ENCODE measurements at regions not wholly inside any gene's neighbourhood (a gene's known extent, or its start where the extent isn't known, plus 50 kb on each side); places are given as distances from the start of the nearest gene placed in this dataset.
"Not testable (repeated sequence)": the region's sequence is repeated elsewhere in the genome, so short reads cannot be mapped to it uniquely, and the experiment has no call there.

DNA sequence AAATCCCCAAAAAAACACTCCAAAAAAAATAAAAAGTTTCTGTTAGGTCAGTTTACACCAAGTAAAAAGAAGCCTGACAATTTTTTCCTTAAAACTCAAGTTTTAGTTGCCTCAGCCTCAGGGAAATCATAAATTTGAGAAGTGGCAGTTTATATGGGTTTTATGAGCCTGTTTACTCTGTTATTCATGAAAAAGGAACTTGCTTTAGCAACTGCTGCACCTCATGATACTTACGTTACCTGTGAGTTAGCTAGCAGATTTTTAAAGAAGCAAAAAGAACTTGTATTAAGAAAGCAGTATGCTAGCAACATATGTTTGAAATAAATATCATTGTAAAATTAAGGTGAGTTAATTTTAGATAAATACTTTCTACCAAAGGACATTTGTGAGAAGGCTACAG lies 1264.5 kb upstream of the PHF14 start:
- Mint-ChIP-seq H3K9me3 (peaks cover 3% of the 10 kb centered on the region), H3K36me3 (ENCODE audit: low read depth) (no peaks in the 10 kb centered on the region), H3K4me3 (no peak overlapping the region), H3K4me1 (ENCODE audit: low read depth) (no peaks in the 10 kb centered on the region), H3K27ac (no peak overlapping the region), H3K27me3 (ENCODE audit: low read depth) (no peaks in the 10 kb centered on the region)
- DNase-seq (ENCODE audit: low spot score), result no peak

GRCh38 chr7:9711259-9711918 lies 1262.3 kb upstream of the PHF14 start:
- Mint-ChIP-seq H3K36me3 (ENCODE audit: low read depth) (no peaks in the 10 kb centered on the region), H3K27me3 (ENCODE audit: low read depth) (no peaks in the 10 kb centered on the region)

DNA sequence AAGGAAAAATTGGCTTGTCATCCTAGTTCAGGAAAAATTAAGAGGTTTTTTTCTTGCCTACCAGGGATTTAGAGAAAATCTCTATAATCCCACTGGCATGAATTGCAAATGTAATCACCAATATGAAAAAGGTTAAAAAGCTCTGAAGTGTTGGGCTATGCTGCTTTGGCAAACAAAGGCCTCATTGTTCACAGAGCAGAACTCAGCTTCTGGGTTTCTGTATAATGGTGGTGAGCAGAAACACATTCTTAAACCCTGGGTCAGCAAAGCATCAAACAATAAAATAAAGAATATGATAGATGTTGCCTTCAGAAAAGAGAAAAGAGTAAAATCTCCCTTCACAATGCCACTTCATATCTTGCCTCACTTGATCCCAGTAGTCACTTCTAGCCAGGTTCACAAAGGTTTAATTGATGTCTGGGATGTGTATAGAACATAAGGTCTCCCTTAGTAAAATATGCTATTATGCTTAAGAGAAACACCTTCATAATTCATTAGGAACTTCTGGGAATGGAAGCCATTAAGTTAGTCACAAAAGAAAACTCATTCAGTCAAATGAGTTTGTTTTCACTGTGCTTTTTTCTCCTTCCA lies 1255.5 kb upstream of the PHF14 start:
- Mint-ChIP-seq H3K36me3 (ENCODE audit: low read depth) (no peaks in the 10 kb centered on the region), H3K27ac (no peak overlapping the region), H3K27me3 (ENCODE audit: low read depth) (no peaks in the 10 kb centered on the region), H3K4me1 (ENCODE audit: low read depth) (no peaks in the 10 kb centered on the region), H3K4me3 (no peak overlapping the region), H3K9me3 (peaks cover 30% of the 10 kb centered on the region)
- DNase-seq (ENCODE audit: low spot score), result no peak

More at GRCh38 chr7:9711259-9711918, 1262.3 kb upstream of the PHF14 start:
- Mint-ChIP-seq H3K4me3 (no peak overlapping the region), H3K4me1 (ENCODE audit: low read depth) (no peaks in the 10 kb centered on the region), H3K9me3 (peaks cover 8% of the 10 kb centered on the region), H3K27ac (no peak overlapping the region)
- DNase-seq (ENCODE audit: low spot score), result no peak

GRCh38 chr7:9719303-9719702 lies 1254.4 kb upstream of the PHF14 start:
- Mint-ChIP-seq H3K27me3 (ENCODE audit: low read depth) (no peaks in the 10 kb centered on the region), H3K4me1 (ENCODE audit: low read depth) (no peaks in the 10 kb centered on the region), H3K4me3 (no peak overlapping the region), H3K9me3 (peaks cover 29% of the 10 kb centered on the region), H3K27ac (no peak overlapping the region), H3K36me3 (ENCODE audit: low read depth) (no peaks in the 10 kb centered on the region)
- no peak for DNase-seq (ENCODE audit: low spot score)

GRCh38 chr7:9719721-9720120 lies 1254.0 kb upstream of the PHF14 start:
- no peak overlapping the region for H3K27ac Mint-ChIP-seq
- peaks cover 26% of the 10 kb centered on the region for H3K9me3 Mint-ChIP-seq
- no peak overlapping the region for H3K4me3 Mint-ChIP-seq
- H3K4me1 Mint-ChIP-seq (ENCODE audit: low read depth), result no peaks in the 10 kb centered on the region
- H3K27me3 Mint-ChIP-seq (ENCODE audit: low read depth), result no peaks in the 10 kb centered on the region
- H3K36me3 Mint-ChIP-seq (ENCODE audit: low read depth), result no peaks in the 10 kb centered on the region
- DNase-seq (ENCODE audit: low spot score), result no peak

DNA sequence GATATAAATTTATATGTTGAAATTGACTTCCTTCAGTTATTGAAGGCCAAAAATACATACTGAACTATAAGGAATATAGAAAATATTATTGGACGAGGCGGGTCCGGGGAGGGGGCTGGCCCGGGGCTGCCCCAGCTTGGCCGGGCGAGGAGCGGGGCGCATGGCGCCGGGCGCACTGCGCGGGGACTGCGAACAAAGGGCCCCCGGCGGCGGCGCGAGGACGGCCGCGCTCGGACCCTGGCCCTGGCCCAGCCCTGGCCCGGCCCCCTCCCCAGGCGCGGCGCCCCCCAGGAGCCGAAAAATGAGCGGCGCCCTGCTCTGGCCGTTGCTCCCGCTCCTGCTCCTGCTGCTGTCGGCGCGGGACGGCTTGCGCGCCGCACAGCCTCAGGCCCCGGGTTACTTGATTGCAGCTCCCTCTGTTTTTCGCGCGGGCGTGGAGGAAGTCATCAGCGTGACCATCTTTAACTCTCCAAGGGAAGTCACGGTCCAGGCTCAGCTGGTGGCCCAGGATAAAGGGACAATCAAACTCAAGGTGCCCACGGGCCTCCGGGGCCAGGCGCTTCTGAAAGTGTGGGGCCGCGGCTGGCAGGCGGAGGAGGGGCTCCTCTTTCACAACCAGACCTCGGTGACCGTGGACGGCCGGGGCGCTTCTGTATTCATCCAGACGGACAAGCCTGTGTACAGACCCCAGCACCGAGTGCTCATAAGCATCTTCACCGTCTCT lies 1247.6 kb upstream of the PHF14 start:
- not testable (repeated sequence) for H3K4me3 Mint-ChIP-seq; H3K36me3 Mint-ChIP-seq (ENCODE audit: low read depth); H3K4me1 Mint-ChIP-seq (ENCODE audit: low read depth); H3K27me3 Mint-ChIP-seq (ENCODE audit: low read depth); DNase-seq (ENCODE audit: low spot score); H3K27ac Mint-ChIP-seq; H3K9me3 Mint-ChIP-seq

DNA sequence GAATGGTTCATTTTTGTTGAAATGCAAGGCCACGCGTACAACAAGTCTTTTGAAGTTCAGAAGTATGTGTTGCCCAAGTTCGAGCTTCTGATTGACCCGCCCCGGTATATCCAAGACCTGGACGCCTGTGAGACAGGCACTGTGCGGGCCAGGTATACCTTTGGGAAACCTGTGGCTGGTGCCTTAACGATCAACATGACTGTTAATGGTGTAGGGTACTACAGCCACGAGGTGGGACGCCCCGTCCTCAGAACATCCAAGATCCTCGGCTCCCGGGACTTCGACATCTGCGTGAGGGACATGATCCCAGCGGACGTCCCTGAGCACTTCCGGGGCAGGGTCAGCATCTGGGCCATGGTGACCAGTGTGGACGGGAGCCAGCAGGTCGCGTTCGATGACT lies 1246.9 kb upstream of the PHF14 start:
- H3K36me3 Mint-ChIP-seq (ENCODE audit: low read depth); H3K4me3 Mint-ChIP-seq; H3K27me3 Mint-ChIP-seq (ENCODE audit: low read depth); H3K9me3 Mint-ChIP-seq; DNase-seq (ENCODE audit: low spot score); H3K27ac Mint-ChIP-seq; H3K4me1 Mint-ChIP-seq (ENCODE audit: low read depth): not testable (repeated sequence)

GRCh38 chr7:9727467-9727869 lies 1246.2 kb upstream of the PHF14 start:
- H3K27me3 Mint-ChIP-seq (ENCODE audit: low read depth), result not testable (repeated sequence)

DNA sequence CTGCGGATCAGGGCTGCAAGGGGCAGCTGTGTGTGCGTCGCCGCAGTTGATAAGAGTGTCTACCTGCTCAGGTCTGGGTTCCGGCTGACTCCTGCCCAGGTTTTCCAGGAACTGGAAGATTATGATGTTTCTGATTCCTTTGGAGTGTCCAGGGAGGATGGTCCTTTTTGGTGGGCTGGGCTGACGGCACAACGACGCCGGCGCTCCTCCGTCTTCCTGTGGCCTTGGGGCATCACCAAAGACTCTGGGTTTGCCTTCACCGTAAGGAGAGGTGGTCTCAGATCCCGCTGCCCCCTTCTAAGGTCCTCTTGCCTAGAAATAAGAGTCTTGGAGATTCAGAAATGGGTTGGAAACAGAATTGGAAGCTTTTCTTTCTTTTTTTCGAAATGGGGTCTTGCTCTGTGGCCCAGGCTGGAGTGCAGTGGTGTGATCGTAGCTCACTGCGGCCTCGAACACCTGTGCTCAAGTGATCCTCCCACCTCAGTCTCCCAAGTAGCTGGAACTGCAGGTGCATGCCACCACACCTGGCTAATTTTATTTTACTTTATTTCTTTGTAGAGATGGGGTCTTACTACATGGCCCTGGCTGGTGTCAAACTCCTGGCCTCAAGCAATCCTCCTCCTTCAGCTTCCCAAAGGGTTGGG lies 1245.5 kb upstream of the PHF14 start:
- not testable (repeated sequence) for H3K4me1 Mint-ChIP-seq (ENCODE audit: low read depth); H3K27me3 Mint-ChIP-seq (ENCODE audit: low read depth); H3K4me3 Mint-ChIP-seq; H3K27ac Mint-ChIP-seq; H3K36me3 Mint-ChIP-seq (ENCODE audit: low read depth); DNase-seq (ENCODE audit: low spot score)
- H3K9me3 Mint-ChIP-seq, result peaks cover 11% of the 10 kb centered on the region

More at GRCh38 chr7:9727467-9727869, 1246.2 kb upstream of the PHF14 start:
- not testable (repeated sequence) for H3K36me3 Mint-ChIP-seq (ENCODE audit: low read depth); H3K27ac Mint-ChIP-seq; DNase-seq (ENCODE audit: low spot score); H3K4me1 Mint-ChIP-seq (ENCODE audit: low read depth); H3K4me3 Mint-ChIP-seq
- H3K9me3 Mint-ChIP-seq, result peaks cover 11% of the 10 kb centered on the region

GRCh38 chr7:9752033-9752432 lies 1221.6 kb upstream of the PHF14 start:
- H3K36me3 Mint-ChIP-seq (ENCODE audit: low read depth), result no peaks in the 10 kb centered on the region
- H3K27me3 Mint-ChIP-seq (ENCODE audit: low read depth), result no peaks in the 10 kb centered on the region
- peaks cover 49% of the 10 kb centered on the region for H3K9me3 Mint-ChIP-seq
- no peaks in the 10 kb centered on the region for H3K4me1 Mint-ChIP-seq (ENCODE audit: low read depth)
- H3K4me3 Mint-ChIP-seq, result no peak overlapping the region
- no peak overlapping the region for H3K27ac Mint-ChIP-seq
- no peak for DNase-seq (ENCODE audit: low spot score)

GRCh38 chr7:9761224-9761623 lies 1212.4 kb upstream of the PHF14 start:
- Mint-ChIP-seq H3K4me3 (no peak overlapping the region), H3K9me3 (peaks cover 6% of the 10 kb centered on the region), H3K36me3 (ENCODE audit: low read depth) (no peaks in the 10 kb centered on the region), H3K27ac (no peak overlapping the region), H3K4me1 (ENCODE audit: low read depth) (no peaks in the 10 kb centered on the region), H3K27me3 (ENCODE audit: low read depth) (no peaks in the 10 kb centered on the region)
- no peak for DNase-seq (ENCODE audit: low spot score)

GRCh38 chr7:9776900-9777299 lies 1196.8 kb upstream of the PHF14 start:
- Mint-ChIP-seq H3K27ac (no peak overlapping the region), H3K4me3 (no peak overlapping the region), H3K9me3 (peaks cover 35% of the 10 kb centered on the region), H3K4me1 (ENCODE audit: low read depth) (no peaks in the 10 kb centered on the region), H3K27me3 (ENCODE audit: low read depth) (no peaks in the 10 kb centered on the region), H3K36me3 (ENCODE audit: low read depth) (no peaks in the 10 kb centered on the region)
- no peak for DNase-seq (ENCODE audit: low spot score)

- no peaks in the 10 kb centered on the region for H3K27me3 Mint-ChIP-seq (ENCODE audit: low read depth)
- H3K4me3 Mint-ChIP-seq, result no peak overlapping the region
- no peak overlapping the region for H3K27ac Mint-ChIP-seq
- H3K36me3 Mint-ChIP-seq (ENCODE audit: low read depth), result no peaks in the 10 kb centered on the region
- no peak for DNase-seq (ENCODE audit: low spot score)
- peaks cover 31% of the 10 kb centered on the region for H3K9me3 Mint-ChIP-seq
- H3K4me1 Mint-ChIP-seq (ENCODE audit: low read depth), result no peaks in the 10 kb centered on the region
Observed at GRCh38 chr7:9778367-9778766, 1195.3 kb upstream of the PHF14 start.

- Mint-ChIP-seq H3K36me3 (ENCODE audit: low read depth) (no peaks in the 10 kb centered on the region), H3K27ac (no peak overlapping the region), H3K27me3 (ENCODE audit: low read depth) (no peaks in the 10 kb centered on the region), H3K4me3 (no peak overlapping the region), H3K4me1 (ENCODE audit: low read depth) (no peaks in the 10 kb centered on the region), H3K9me3 (peaks cover 24% of the 10 kb centered on the region)
- DNase-seq (ENCODE audit: low spot score), result no peak
Observed at GRCh38 chr7:9781710-9782109, 1192.0 kb upstream of the PHF14 start.

Measured in T-helper 2 cell treated with Interferon-gamma antibody and Interleukin-4, amounts not matched to agents 5 μg/mL and 100 μg/mL, for 36 hours (primary cell).